Karpas-422 (cell line): ENCODE measurements at regions not wholly inside any gene's neighbourhood (a gene's known extent, or its start where the extent isn't known, plus 50 kb on each side); places are given as distances from the start of the nearest gene placed in this dataset.
"Not testable (repeated sequence)": the region's sequence is repeated elsewhere in the genome, so short reads cannot be mapped to it uniquely, and the experiment has no call there.

Experiments
- DNase-seq: peaks from one replicate; pipeline ENCODE4 v3.0.0-alpha.2; 2015
- H2AFZ ChIP-seq: fragments of 200-600 bp; sonication (generic); 2 replicates; pipeline ENCODE4 v1.6.1; 2014; ENCODE audit warnings: antibody characterized with exemption, low read length, mixed read lengths
- H3K27ac ChIP-seq: fragments of 200-600 bp; sonication (generic); 2 replicates; pipeline ENCODE4 v1.5.1; 2014; ENCODE audit warnings: mild to moderate bottlenecking, low read length, moderate library complexity
- H3K27me3 ChIP-seq: fragments of 200-600 bp; sonication (generic); 2 replicates; pipeline ENCODE4 v1.6.1; 2014; ENCODE audit warnings: low read length, mixed read lengths
- H3K36me3 ChIP-seq: fragments of 200-600 bp; sonication (generic); 2 replicates; pipeline ENCODE4 v1.6.1; 2014; ENCODE audit warnings: low read length, mixed read lengths; ENCODE audit not compliant: insufficient read depth
- H3K4me1 ChIP-seq: fragments of 200-600 bp; sonication (generic); 2 replicates; pipeline ENCODE4 v1.6.1; 2014; ENCODE audit warnings: mild to moderate bottlenecking, low read length, mixed read lengths
- H3K4me2 ChIP-seq: fragments of 200-600 bp; sonication (generic); 2 replicates; pipeline ENCODE4 v1.6.1; 2014; ENCODE audit warnings: low read length, low read depth, mild to moderate bottlenecking; ENCODE audit not compliant: poor library complexity, severe bottlenecking
- H3K4me3 ChIP-seq: fragments of 200-600 bp; sonication (generic); 2 replicates; pipeline ENCODE4 v1.5.1; 2014; ENCODE audit warnings: mild to moderate bottlenecking, antibody characterized with exemption, low read length, mixed read lengths
- H3K79me2 ChIP-seq: fragments of 200-600 bp; sonication (generic); 2 replicates; pipeline ENCODE4 v1.6.1; 2014; ENCODE audit warnings: mild to moderate bottlenecking, low read length, mixed read lengths
- H3K9ac ChIP-seq: fragments of 200-600 bp; sonication (generic); 2 replicates; pipeline ENCODE4 v1.6.0; 2014; ENCODE audit warnings: low read length
- H3K9me2 ChIP-seq: fragments of 200-600 bp; sonication (generic), shearing (Covaris generic); replicated peaks from 2 replicates; pipeline ENCODE4 v1.6.0; 2014; ENCODE audit warnings: mild to moderate bottlenecking, low read length, moderate library complexity; ENCODE audit not compliant: insufficient read depth
- H3K9me3 ChIP-seq: fragments of 300-700, 200-600 bp; sonication (generic); 2 replicates; pipeline ENCODE4 v1.6.1; 2014; ENCODE audit warnings: low read length, mixed read lengths
- H4K20me1 ChIP-seq: fragments of 200-600 bp; sonication (generic); 2 replicates; pipeline ENCODE4 v1.6.1; 2014; ENCODE audit warnings: mild to moderate bottlenecking, antibody characterized with exemption, low read length, low read depth; ENCODE audit not compliant: insufficient read depth

DNA sequence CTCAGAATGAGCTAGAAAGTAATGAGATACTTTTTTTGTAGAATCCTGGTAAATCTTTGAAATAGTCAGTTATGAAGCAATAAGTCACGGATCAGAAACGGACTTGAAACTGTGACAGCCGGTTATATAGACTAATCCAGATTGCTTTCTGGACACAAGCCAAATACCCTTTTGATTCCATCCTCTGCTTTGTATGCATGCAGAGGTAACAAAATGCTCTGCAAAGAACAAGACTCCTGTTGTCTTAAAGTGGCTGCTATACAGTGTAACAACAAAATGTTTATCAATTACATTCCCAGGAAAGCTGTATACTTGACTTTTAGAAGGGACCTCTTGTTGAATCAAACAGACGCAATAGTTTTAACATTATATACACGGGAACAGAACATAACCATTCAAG is 66.5 kb upstream of the STARD13 start:
- no peaks in the 10 kb centered on the region for H3K79me2 ChIP-seq
- DNase-seq: no peak
- no peaks in the 10 kb centered on the region for H4K20me1 ChIP-seq
- H2AFZ ChIP-seq: no peak overlapping the region
- no peaks in the 10 kb centered on the region for H3K9me2 ChIP-seq
- no peak overlapping the region for H3K9ac ChIP-seq
- H3K4me3 ChIP-seq: no peak overlapping the region
- H3K36me3 ChIP-seq: no peaks in the 10 kb centered on the region
- H3K9me3 ChIP-seq: no peaks in the 10 kb centered on the region
- no peak overlapping the region for H3K27ac ChIP-seq
- H3K4me1 ChIP-seq: peaks cover 8% of the 10 kb centered on the region
- no peak overlapping the region for H3K4me2 ChIP-seq
- H3K27me3 ChIP-seq: no peaks in the 10 kb centered on the region

DNA sequence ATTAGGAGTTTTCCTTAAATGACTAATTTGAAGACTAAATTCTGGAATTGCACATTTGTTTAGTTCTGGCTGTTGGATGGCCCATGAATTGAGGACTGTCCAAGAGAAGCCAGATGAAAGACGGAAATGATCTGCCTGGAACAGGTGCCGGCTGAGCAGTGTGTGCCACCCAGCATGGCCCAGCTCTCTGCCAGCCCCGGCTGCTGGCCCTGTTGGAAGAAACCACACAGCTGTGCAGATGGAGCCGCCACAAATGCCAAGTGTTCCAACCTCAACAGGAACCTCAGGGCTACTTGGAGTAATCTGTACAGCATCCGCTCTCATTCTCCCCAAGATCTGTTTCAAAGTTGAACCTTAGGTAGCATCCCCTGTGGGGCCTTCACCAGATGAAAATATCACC is 67.0 kb upstream of the STARD13 start:
- Histone ChIP-seq H3K9ac (no peak overlapping the region), H3K79me2 (no peaks in the 10 kb centered on the region), H3K27ac (no peak overlapping the region), H3K4me3 (no peak overlapping the region), H3K36me3 (no peaks in the 10 kb centered on the region), H3K4me1 (peaks cover 8% of the 10 kb centered on the region), H3K4me2 (no peak overlapping the region), H2AFZ (no peak overlapping the region), H3K9me2 (no peaks in the 10 kb centered on the region), H3K27me3 (no peaks in the 10 kb centered on the region), H3K9me3 (no peaks in the 10 kb centered on the region), H4K20me1 (no peaks in the 10 kb centered on the region)
- no peak for DNase-seq

DNA sequence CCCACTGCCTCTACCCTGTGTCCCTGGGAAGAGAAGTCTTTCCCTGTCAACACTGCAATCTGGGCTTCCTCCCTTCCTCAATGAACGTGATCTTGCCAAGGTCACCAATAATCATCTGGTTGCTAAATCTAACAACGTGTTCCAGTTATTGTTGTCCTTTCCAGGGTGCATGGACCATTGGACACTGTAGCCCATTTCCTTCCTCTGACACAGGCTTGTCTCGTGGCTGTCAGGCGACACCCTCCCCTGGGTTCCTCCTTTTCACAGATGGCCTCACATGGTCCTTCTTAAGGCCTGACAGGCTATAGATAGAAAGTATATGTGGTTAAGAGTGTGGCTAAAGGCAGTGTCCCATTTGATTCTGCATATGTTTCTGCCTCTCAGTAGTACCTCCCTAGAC is 67.7 kb upstream of the STARD13 start:
- Histone ChIP-seq H3K27me3 (no peaks in the 10 kb centered on the region), H3K79me2 (no peaks in the 10 kb centered on the region), H3K9ac (no peak overlapping the region), H3K4me1 (peaks cover 8% of the 10 kb centered on the region), H3K9me2 (no peaks in the 10 kb centered on the region), H2AFZ (no peak overlapping the region), H3K36me3 (no peaks in the 10 kb centered on the region), H4K20me1 (no peaks in the 10 kb centered on the region), H3K4me3 (no peak overlapping the region), H3K4me2 (no peak overlapping the region), H3K27ac (no peak overlapping the region), H3K9me3 (no peaks in the 10 kb centered on the region)
- DNase-seq: no peak

DNA sequence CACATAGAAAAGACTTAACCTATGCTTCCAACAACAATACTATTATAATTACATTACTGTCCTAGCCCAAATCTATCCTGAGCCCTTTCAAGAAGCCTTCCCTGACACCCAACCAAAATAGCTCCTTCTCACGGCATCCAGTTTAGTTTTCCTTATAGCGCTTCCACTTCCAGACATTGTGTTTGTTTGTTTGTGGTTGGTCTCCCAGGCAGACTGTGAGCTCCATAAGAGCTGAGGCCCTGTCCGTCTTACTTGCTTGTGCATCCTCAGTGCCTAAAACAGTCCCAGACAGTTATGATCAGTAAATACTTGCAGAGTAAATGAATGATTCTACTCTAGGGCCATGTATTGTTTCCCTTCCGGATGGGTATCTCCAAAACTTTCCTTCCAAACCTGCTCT is 68.1 kb upstream of the STARD13 start:
- Histone ChIP-seq H4K20me1 (no peaks in the 10 kb centered on the region), H2AFZ (no peak overlapping the region), H3K79me2 (no peaks in the 10 kb centered on the region), H3K9ac (no peak overlapping the region), H3K9me3 (no peaks in the 10 kb centered on the region), H3K27me3 (no peaks in the 10 kb centered on the region), H3K9me2 (no peaks in the 10 kb centered on the region), H3K4me1 (peaks cover 8% of the 10 kb centered on the region), H3K4me2 (no peak overlapping the region), H3K36me3 (no peaks in the 10 kb centered on the region), H3K4me3 (no peak overlapping the region), H3K27ac (no peak overlapping the region)
- DNase-seq: no peak

DNA sequence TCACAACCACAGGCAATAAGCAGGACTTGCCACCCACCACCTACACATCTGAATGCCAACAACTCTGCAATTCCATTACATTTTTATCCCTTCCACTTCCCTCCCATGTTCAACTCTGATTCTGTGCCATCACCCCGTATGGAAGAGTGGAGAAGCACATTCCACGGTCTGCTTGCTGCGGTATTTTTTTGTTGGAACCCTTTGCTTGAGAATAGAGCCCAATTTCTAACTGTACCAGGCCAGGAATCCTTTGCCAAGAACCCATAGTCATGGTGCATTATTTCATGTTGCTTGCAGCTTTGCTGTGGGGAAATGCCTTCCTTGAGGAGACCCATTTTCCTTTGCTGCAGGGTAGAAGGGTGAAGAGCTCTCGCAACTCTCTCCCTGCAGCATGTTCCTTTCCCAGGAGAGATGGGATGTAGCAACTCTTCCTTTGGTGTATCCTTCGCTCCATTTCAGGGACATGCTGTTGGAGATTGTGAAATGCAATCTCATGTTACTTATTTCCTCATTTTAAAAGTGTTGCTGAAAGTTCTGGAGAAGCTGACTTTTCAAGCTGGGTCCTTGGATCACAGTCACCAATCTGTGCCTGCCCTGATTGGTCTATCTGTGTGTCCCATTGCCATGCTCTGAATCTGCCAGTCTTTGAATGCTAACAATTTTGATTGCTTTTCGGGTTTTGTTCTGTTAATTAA is 69.8 kb upstream of the STARD13 start:
- Histone ChIP-seq H3K4me2 (no peak overlapping the region), H3K4me3 (no peak overlapping the region), H3K27me3 (no peaks in the 10 kb centered on the region), H2AFZ (no peak overlapping the region), H3K9me3 (no peaks in the 10 kb centered on the region), H3K79me2 (no peaks in the 10 kb centered on the region), H4K20me1 (no peaks in the 10 kb centered on the region), H3K36me3 (no peaks in the 10 kb centered on the region), H3K4me1 (peaks cover 8% of the 10 kb centered on the region), H3K27ac (no peak overlapping the region), H3K9me2 (no peaks in the 10 kb centered on the region), H3K9ac (no peak overlapping the region)
- no peak for DNase-seq

DNA sequence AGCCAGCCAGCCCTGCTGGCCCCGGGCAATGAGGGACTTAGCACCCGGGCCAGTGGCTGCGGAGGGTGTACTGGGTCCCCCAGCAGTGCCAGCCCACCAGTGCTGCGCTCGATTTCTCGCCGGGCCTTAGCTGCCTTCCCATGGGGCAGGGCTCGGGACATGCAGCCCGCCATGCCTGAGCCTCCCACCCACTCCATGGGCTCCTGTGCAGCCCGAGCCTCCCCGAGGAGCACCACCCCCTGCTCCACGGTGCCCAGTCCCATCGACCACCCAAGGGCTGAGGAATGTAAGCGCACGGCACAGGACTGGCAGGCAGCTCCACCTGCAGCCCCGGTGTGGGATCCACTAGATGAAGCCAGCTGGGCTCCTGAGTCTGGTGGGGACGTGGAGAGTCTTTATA is 72.5 kb upstream of the STARD13 start:
- H4K20me1 ChIP-seq, DNase-seq, H3K27ac ChIP-seq, H3K4me1 ChIP-seq, H3K27me3 ChIP-seq, H3K9me3 ChIP-seq, H3K36me3 ChIP-seq, H3K9ac ChIP-seq, H3K9me2 ChIP-seq, H2AFZ ChIP-seq, H3K4me2 ChIP-seq, H3K79me2 ChIP-seq, H3K4me3 ChIP-seq: not testable (repeated sequence)

DNA sequence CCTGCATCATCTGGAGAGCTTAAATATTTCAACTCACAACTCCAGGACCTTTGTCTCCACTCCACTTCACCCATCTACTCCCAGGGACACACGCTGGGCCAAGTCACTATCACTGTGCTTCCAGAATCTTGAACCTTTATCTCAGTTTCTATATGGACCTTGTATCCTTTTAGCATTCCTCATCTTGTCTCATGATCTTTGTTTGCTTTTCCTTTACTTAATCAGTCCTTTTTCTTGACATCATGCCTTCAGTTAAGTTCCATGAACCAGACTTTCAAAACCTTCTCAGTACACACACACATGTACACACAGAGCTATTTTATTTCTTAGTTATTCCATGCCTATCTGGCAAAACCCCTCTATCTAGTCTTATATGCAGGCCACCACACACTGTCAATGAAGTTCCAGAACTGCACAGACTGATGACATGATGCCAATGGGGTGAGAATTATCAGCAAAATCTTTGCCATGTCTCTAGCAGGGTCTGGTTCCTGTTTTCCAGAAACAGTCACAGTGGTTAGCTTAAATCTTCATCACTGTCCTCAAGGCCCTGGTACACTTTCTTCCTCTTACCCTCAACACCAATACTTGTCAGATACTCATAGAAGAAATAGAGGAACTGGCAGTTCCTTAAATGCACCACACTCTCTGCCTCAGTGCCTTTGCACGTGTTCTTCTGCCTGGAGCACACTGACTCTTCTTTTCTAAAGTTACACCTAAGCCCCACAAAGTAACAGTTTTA is 77.6 kb upstream of the STARD13 start:
- Histone ChIP-seq H3K4me2 (no peak overlapping the region), H3K27ac (no peak overlapping the region), H3K4me1 (peaks cover 12% of the 10 kb centered on the region), H3K79me2 (no peaks in the 10 kb centered on the region), H3K36me3 (no peaks in the 10 kb centered on the region), H3K9ac (no peak overlapping the region), H4K20me1 (no peaks in the 10 kb centered on the region), H3K4me3 (no peak overlapping the region), H3K9me2 (no peaks in the 10 kb centered on the region), H3K27me3 (no peaks in the 10 kb centered on the region), H2AFZ (no peak overlapping the region), H3K9me3 (no peaks in the 10 kb centered on the region)
- peak; percentile 44 for DNase-seq

DNA sequence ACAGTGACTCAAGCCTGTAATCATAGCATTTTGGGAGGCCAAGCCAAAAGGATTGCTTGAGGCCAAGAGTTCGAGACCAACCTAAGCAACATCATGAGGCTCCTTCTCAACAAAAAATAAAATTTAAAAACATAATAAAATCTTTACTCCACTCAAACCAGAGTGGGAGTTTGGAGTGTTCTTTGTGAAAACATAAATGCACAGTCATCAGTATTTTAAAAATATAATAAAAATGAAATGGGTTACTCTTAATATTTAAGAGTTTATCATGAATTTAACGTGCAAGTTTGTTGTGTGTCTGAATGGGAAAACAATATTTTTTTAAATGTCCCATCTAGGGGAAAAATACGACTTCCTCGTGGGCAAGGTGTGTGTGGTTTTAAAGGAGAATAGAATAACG is 78.6 kb upstream of the STARD13 start:
- DNase-seq: no peak
- Histone ChIP-seq H3K4me2 (no peak overlapping the region), H3K9me2 (no peaks in the 10 kb centered on the region), H3K4me3 (no peak overlapping the region), H3K79me2 (no peaks in the 10 kb centered on the region), H3K9me3 (no peaks in the 10 kb centered on the region), H3K36me3 (no peaks in the 10 kb centered on the region), H3K9ac (no peak overlapping the region), H2AFZ (no peak overlapping the region), H3K4me1 (peaks cover 12% of the 10 kb centered on the region), H3K27ac (no peak overlapping the region), H4K20me1 (no peaks in the 10 kb centered on the region), H3K27me3 (no peaks in the 10 kb centered on the region)
